ENCODE measurements at regions not wholly inside any gene's neighbourhood (a gene's known extent, or its start where the extent isn't known, plus 50 kb on each side); places are given as distances from the start of the nearest gene placed in this dataset.

- TF ChIP-seq CTCF (conservative IDR thresholded peaks at IDR 0.05): no peak
- TF ChIP-seq ZFX (IDR thresholded peaks at IDR 0.05): no peak
Measured at GRCh38 chr14:98924046-98924445, 348.0 kb downstream of the BCL11B start.
